NCI-H1417 treated with DMSO at 0.1 percent for 48 hours (cell line): ENCODE measurements at regions not wholly inside any gene's neighbourhood (a gene's known extent, or its start where the extent isn't known, plus 50 kb on each side); places are given as distances from the start of the nearest gene placed in this dataset.
A peak's percentile ranks its signal among the peaks of the same experiment; 100 is the strongest.

Experiments used
- DNase-seq: peaks from one replicate; lab custom pipeline; 2025; lab: John Stamatoyannopoulos, UW

DNA sequence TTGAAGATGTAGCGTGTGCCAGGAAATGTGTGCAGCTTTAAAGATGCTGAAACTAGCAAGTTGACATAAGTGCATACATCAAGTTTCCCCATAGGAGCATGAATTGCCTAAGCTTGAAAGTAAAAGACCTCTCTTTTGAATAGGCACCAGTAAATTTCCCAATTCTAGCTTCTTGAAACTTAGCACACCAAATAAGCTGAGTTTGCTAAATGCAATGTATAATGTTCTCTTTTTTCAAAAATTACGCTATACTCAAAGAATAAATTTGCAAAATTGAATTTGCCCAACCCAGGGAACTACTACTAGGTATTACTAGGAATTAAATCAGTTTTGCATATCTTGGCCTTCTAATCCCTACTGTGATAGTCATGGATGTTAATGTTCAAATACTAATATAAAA, 923.9 kb upstream of the LCORL start:
- no peak for DNase-seq

DNA sequence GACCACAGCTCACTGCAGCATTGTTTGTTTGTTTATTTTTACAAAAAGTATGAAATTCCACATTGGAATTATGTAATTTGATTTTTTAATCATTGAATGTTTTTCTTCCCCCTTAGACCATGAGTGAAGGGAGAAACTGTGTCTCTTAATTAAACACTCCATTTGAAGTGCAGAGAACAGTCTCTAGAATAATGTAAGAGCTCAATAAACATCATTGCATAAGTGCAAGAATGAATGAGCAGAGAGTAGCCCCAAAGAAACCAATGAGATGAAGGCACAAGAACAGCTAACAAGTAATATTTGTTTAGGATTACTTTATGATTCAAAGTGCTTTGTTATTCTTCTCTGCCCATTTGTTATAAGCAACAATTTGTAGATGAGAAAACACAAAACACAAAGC, 921.3 kb upstream of the LCORL start:
- no peak for DNase-seq

GRCh38 chr4:18938343-18939099, 917.0 kb upstream of the LCORL start:
- no peak for DNase-seq

GRCh38 chr4:18937746-18938145, 916.2 kb upstream of the LCORL start:
- DNase-seq = no peak

DNA sequence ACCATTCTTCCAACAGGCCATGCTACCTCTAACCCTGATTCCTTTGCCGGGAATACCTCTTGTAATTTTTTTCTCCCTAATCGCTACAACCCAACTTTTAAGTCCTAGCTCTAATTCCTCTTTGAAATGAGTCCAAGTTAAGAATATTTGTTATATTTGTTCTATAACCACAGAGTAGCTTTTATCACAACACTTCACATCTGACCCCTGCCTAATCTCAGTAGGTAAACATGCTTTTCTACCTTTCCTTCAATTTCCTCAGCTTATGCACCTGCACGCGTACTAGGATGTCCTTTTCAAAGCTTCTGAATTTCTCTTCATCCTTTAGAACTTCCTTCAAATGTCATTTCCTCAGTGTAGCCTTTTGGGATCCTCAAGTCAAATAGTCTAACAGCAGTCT, 915.5 kb upstream of the LCORL start:
- DNase-seq = no peak

DNA sequence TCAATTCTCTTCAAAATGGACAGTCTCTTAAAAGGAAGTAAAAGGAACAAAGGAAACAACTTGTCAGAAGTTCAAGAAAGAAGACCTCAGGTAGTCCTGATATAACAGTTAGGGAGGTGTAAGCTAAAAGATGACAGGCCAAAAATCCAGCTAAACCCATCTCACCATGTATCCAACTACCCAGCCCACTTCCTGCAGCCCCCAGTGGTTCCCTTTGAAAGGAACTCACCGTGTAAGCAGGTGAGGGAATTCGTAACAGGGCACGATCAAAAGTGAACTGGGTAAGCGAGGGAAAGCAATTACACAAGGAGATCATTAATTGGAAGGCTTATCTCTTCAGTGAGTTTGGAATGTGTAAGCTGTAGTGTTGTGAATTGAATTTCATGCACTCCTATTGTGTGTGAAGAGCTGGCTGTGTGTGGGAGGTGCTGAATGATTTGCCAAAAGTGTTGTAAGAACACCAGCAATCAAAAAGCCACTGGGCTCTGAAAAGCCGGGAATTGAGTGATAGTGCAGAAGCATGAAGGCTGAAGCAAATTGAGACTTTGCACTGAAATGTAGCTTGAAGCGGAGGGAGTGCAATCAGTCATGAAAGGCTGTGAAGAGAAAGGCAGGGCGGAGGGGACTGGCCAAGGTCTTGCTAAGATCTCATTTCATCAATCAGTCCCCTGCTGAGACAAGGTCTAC, 914.2 kb upstream of the LCORL start:
- DNase-seq = no peak

- no peak for DNase-seq
Measured at GRCh38 chr4:18934197-18934596, 912.6 kb upstream of the LCORL start.

DNA sequence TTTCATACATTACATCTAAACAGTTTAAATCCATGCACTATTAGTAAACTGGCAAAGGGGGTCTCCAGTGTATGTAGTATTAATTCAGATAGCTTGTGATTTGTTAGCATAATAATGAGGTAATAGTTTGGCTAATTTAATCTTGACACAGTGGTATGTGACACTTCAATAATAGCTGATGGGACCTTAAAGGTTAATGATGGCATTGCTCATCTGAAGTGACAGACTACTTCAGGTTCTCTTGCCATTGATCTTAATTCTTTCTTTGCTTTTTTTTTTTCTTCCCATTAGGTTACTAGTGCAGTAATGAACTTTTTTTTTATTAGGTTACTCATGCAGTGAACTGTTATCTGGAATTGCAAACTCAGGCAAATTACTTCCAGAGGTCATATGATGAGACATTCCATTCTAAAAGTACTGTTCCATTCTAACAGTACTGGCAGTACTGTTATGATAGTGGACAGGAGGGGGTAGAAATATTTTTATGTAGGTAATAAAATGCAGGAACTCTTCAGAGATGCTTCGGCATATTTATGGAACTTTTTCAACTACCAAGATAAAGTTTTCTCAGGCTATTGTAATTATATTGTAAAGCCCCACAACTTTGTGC, 911.3 kb upstream of the LCORL start:
- DNase-seq = no peak

DNA sequence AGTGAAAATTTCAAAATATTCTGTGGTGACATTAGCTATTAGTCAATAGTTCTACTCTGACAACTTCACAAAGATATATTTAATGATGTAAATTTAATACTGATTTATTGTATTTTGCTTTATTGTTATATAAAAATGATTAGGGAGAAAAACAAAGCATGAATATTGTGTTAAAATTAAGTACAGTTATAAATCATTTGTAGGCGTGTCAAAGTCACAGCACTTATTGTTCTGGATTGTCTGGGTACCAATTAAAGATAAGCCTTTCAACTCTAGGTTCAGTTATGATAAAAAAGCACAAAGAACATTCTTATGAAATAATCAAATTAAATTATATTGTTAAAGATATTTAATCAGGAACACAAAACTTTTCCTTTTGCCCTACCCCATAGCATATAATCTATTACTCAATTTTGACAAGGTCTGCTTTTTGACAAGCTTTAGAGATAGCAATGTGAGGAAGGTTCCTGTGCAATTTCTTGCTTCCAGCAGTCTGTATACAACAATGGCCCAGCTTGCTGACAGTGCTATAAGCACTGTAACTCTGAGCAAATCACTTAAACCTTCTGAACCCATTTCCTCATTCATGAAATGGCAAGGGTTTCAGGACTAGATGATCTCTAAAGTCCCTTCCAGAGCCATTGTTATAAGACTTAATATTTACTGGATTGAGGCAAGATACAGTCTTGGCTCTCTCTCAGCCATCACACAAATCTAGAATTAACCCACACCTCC, 910.3 kb upstream of the LCORL start:
- DNase-seq = peak; percentile 13

- DNase-seq = no peak
Measured at GRCh38 chr4:18930487-18930886, 908.9 kb upstream of the LCORL start.

GRCh38 chr4:18923496-18924161, 902.1 kb upstream of the LCORL start:
- no peak for DNase-seq

- DNase-seq = no peak
Measured at GRCh38 chr4:18917689-18918088, 896.1 kb upstream of the LCORL start.

DNA sequence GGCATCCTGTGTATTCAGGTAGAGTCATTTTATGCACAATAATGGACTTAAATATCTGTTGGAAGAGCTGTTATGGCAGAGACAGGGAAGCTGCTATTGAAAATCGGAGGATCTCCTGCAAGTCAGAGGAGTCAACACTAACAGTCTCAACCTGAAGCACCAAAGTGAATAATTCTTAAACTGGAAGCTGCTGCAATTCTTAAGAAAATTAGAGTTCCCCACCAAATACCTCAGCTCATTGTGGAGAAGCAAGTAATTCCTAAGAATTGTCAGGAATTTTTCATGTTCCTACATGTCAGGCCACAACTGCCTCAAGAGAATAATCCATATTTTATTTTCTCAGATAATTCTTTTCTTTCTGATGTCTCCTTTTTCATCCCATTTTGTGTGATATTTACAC, 892.6 kb upstream of the LCORL start:
- no peak for DNase-seq

- DNase-seq = no peak
Measured at GRCh38 chr4:18894928-18895327, 873.4 kb upstream of the LCORL start.

GRCh38 chr4:18882468-18882867, 860.9 kb upstream of the LCORL start:
- DNase-seq = no peak

DNA sequence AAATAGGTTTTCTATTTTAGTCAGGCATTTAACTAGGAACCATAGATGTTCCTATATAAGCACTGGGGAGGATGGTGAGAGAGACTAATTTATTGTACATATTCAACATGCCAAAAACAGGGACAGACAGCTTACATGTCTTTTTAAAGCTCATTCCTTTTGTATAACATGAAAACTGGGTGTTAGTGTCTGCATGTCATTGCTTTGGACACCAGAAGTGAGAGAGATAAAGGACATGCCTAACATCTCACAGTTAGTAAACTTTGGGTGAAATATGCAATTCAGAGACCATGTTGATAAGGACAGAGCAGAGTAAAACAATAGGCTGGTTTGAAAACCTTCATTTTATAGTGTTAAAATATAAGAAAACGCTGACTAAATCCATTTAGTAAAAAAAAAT, 860.0 kb upstream of the LCORL start:
- no peak for DNase-seq

DNA sequence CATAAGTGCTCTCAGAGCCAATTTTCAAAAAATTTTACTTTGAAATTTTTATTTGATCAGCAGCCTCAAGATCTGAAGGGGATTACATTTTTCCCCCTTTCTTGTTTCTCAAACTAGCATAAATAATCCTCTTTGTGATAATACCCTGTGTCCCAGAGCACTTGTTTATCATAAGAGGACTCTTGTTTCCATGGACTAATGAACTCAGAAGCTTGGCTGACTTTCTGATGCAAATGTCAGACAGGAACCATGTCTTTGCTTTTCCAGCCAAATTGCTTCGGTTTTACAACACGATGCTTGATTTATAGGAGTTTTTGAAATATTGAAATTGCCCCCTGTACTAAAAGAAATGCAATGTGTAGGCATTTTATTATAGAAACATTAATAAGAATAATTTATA, 859.3 kb upstream of the LCORL start:
- DNase-seq = no peak

DNA sequence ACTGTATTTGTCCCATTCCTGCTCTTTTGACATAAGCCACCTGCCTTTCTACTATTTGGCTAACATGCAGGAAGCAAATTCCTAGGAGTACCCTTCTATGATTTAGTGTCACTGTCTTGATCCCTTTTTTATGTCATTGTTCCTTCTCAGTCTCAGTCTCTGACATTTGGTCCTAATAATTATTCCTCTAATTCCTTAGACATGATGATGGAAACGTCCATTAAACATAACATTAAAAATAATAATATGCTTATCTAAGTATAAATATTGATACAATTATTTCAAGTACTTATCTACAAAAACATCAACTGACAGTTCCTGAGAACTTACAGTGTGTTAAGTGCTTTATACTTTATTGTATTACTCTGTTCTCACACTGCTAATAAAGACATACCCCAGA, 857.0 kb upstream of the LCORL start:
- no peak for DNase-seq

DNA sequence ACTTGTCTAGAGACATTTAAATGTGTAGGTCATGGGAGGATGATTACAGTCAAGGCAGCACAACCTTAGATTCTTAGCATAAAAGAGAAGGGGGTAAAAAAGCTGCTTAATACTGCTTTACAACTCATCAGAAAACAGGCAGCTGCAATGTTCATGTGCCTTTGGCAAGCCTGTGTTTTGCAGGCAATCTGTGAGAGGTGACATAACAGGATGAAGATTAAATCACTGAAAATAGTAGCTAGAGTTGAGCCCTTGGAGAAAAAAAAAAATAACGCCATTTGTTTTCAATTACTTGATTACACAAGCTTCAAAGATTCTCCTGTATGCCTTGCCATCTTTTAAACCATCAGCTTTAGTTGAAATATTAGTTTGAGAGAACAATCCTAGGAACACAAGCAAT, 847.6 kb upstream of the LCORL start:
- DNase-seq = no peak

GRCh38 chr4:18860836-18861530, 839.4 kb upstream of the LCORL start:
- no peak for DNase-seq

- no peak for DNase-seq
Measured at GRCh38 chr4:18859468-18859867, 837.9 kb upstream of the LCORL start.
